Liver (tissue), 8 donors: ENCODE measurements at regions not wholly inside any gene's neighbourhood (a gene's known extent, or its start where the extent isn't known, plus 50 kb on each side); places are given as distances from the start of the nearest gene placed in this dataset.
"Not testable (repeated sequence)": the region's sequence is repeated elsewhere in the genome, so short reads cannot be mapped to it uniquely, and the experiment has no call there.

ENCODE experiments used
- DNase-seq: peaks from one replicate; pipeline ENCODE4 v3.0.0-alpha.2; 2017; ENCODE audit warnings: low spot score
- H3K27ac ChIP-seq, 2 donors: one replicate each; pipeline ENCODE4 v1.7.0; 2013; ENCODE audit warnings: inconsistent platforms in 2 of 2, low read length in 2 of 2, control low read depth in 1 of 2, low read depth in 1 of 2, mild to moderate bottlenecking in 1 of 2
- H3K27me3 ChIP-seq, 4 donors: one replicate each; pipeline versions ENCODE4 v1.6.1 to v1.7.0; 2013; ENCODE audit warnings: low read length in 3 of 4, inconsistent platforms in 1 of 4, mild to moderate bottlenecking in 1 of 4, moderate library complexity in 1 of 4; ENCODE audit not compliant: control insufficient read depth in 4 of 4, insufficient read depth in 4 of 4
- H3K36me3 ChIP-seq, 4 donors: one replicate each; pipeline versions ENCODE4 v1.6.1 to v1.7.0; 2013; ENCODE audit warnings: low read length in 3 of 4, mild to moderate bottlenecking in 3 of 4, low read depth in 1 of 4, moderate library complexity in 1 of 4; ENCODE audit not compliant: control insufficient read depth in 4 of 4, insufficient read depth in 3 of 4
- H3K4me1 ChIP-seq, 4 donors: one replicate each; pipeline versions ENCODE4 v1.6.1 to v1.7.0; 2013; ENCODE audit warnings: low read length in 3 of 4, mild to moderate bottlenecking in 3 of 4, moderate library complexity in 1 of 4; ENCODE audit not compliant: control insufficient read depth in 4 of 4, insufficient read depth in 4 of 4
- H3K4me3 ChIP-seq, 3 donors: one replicate each; pipeline versions ENCODE4 v1.6.1 to v1.7.0; 2013; ENCODE audit warnings: low read length in 3 of 3, control low read depth in 1 of 3, low read depth in 1 of 3, mild to moderate bottlenecking in 1 of 3
- H3K9ac ChIP-seq, 2 donors: one replicate each; pipeline ENCODE4 v1.7.0; 2013; ENCODE audit warnings: low read length in 2 of 2, mild to moderate bottlenecking in 2 of 2, moderate library complexity in 2 of 2, control low read depth in 1 of 2, low read depth in 1 of 2
- H3K9me3 ChIP-seq, 4 donors: one replicate each; pipeline versions ENCODE4 v1.6.1 to v1.7.0; 2013; ENCODE audit warnings: low read length in 3 of 4; ENCODE audit not compliant: control insufficient read depth in 4 of 4
- EGR1 ChIP-seq, 2 donors: IDR thresholded peaks; 2 replicates each; pipeline ENCODE4 v1.6.1; 2016 to 2018; ENCODE audit warnings: antibody characterized with exemption in 2 of 2, low read depth in 2 of 2
- FOXA1 ChIP-seq: IDR thresholded peaks from 2 replicates; pipeline ENCODE4 v1.6.1; 2016; ENCODE audit warnings: antibody characterized with exemption
- FOXA2 ChIP-seq: IDR thresholded peaks from 2 replicates; pipeline ENCODE4 v1.6.1; 2016; ENCODE audit warnings: antibody characterized with exemption
- GABPA ChIP-seq, 2 donors: IDR thresholded peaks in 1 of 2; conservative IDR thresholded peaks in 1 of 2; 2 replicates each; pipeline ENCODE4 v1.6.1; 2016; ENCODE audit warnings: antibody characterized with exemption in 2 of 2, mild to moderate bottlenecking in 1 of 2, moderate library complexity in 1 of 2
- HNF4G ChIP-seq: IDR thresholded peaks from 2 replicates; pipeline ENCODE4 v1.6.1; 2016; ENCODE audit warnings: antibody characterized with exemption
- JUND ChIP-seq, 2 donors: IDR thresholded peaks; 2 replicates each; pipeline ENCODE4 v1.6.1; 2016; ENCODE audit warnings: antibody characterized with exemption in 2 of 2
- NR2F2 ChIP-seq: IDR thresholded peaks from 2 replicates; pipeline ENCODE4 v1.6.1; 2016; ENCODE audit warnings: antibody characterized with exemption
- RAD21 ChIP-seq, 2 donors: IDR thresholded peaks; 2 replicates each; pipeline ENCODE4 v1.6.1; 2016; ENCODE audit warnings: antibody characterized with exemption in 2 of 2, mild to moderate bottlenecking in 2 of 2
- RXRA ChIP-seq, 2 donors: IDR thresholded peaks; 2 replicates each; pipeline ENCODE4 v1.6.1; 2017 to 2018; ENCODE audit warnings: antibody characterized with exemption in 2 of 2, mild to moderate bottlenecking in 1 of 2
- SP1 ChIP-seq: IDR thresholded peaks from 2 replicates; pipeline ENCODE4 v1.6.1; 2018; ENCODE audit warnings: antibody characterized with exemption, mild to moderate bottlenecking
- YY1 ChIP-seq: IDR thresholded peaks from 2 replicates; pipeline ENCODE4 v1.6.1; 2016; ENCODE audit warnings: antibody characterized with exemption, mild to moderate bottlenecking
- WGBS: extraction: QIAGEN DNeasy Blood & Tissue Kit; methylation state at CpG from one replicate; pipeline ENCODE4 v1.1.7; 2013; 5-methylcytosine and 5-hydroxymethylcytosine counted together
- TF ChIP-seq, protein P1 (sequence below): fragments of 150-350 bp; IDR thresholded peaks from 2 replicates; pipeline ENCODE4 v1.5.1; 2017; ENCODE audit warnings: improper control_type of control experiment, low read depth, low read length; ENCODE audit not compliant: missing input control
- TF ChIP-seq, protein P2 (sequence below): IDR thresholded peaks from 2 replicates; pipeline ENCODE4 v1.6.1; 2016; ENCODE audit warnings: antibody characterized with exemption
- TF ChIP-seq, protein P3 (sequence below): IDR thresholded peaks from 2 replicates; pipeline ENCODE4 v1.6.1; 2016; ENCODE audit warnings: antibody characterized with exemption
- donor health status: healthy.
- donor health status: healthy.
- donor health status: healthy.
- donor health status: healthy.
- donor health status: healthy.

DNA sequence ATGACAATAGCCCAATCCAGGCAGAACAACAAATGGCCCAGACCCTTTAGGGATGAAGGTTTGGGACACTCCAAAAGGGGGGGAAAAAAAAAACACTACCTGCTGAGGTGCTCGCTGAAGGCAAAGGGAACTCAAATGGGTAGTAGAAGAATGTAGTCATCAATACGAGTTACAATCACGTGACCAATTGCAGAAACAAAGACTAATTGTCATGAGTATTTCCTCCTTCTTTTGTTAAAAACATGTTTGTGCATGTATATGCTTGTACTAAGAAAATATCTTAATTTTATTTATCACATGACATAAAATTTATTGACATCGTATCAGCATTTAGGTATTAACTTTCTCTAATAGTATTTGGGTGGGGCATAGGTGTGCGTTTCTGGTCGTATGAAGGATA lies 743.5 kb downstream of the DNAH5 start:
- Histone ChIP-seq H3K9me3 (peaks cover 0 to 2% (median 0%) of the 10 kb centered on the region in 4 donors), H3K36me3 (no peaks in the 10 kb centered on the region), H3K4me1 (no peaks in the 10 kb centered on the region), H3K9ac (no peak overlapping the region), H3K4me3 (no peak overlapping the region), H3K27me3 (no peaks in the 10 kb centered on the region), H3K27ac (no peak overlapping the region)
- no peak for DNase-seq
- 84% methylated on average over 6 of the region's 6 CpGs for WGBS
- TF ChIP-seq JUND (IDR thresholded peaks at IDR 0.05) (no peak), EGR1 (IDR thresholded peaks at IDR 0.05; ENCODE audit: low read depth in 2 of 2) (no peak), SP1 (no peak), FOXA1 (no peak), GABPA (IDR thresholded peaks at IDR 0.05 in 1 of 2, conservative IDR thresholded peaks at IDR 0.05 in 1 of 2) (no peak), YY1 (no peak), RAD21 (IDR thresholded peaks at IDR 0.05) (no peak)
- TF ChIP-seq, protein P1, sequence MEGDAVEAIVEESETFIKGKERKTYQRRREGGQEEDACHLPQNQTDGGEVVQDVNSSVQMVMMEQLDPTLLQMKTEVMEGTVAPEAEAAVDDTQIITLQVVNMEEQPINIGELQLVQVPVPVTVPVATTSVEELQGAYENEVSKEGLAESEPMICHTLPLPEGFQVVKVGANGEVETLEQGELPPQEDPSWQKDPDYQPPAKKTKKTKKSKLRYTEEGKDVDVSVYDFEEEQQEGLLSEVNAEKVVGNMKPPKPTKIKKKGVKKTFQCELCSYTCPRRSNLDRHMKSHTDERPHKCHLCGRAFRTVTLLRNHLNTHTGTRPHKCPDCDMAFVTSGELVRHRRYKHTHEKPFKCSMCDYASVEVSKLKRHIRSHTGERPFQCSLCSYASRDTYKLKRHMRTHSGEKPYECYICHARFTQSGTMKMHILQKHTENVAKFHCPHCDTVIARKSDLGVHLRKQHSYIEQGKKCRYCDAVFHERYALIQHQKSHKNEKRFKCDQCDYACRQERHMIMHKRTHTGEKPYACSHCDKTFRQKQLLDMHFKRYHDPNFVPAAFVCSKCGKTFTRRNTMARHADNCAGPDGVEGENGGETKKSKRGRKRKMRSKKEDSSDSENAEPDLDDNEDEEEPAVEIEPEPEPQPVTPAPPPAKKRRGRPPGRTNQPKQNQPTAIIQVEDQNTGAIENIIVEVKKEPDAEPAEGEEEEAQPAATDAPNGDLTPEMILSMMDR, result no peak
- TF ChIP-seq, protein P2, sequence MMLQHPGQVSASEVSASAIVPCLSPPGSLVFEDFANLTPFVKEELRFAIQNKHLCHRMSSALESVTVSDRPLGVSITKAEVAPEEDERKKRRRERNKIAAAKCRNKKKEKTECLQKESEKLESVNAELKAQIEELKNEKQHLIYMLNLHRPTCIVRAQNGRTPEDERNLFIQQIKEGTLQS, result no peak

DNA sequence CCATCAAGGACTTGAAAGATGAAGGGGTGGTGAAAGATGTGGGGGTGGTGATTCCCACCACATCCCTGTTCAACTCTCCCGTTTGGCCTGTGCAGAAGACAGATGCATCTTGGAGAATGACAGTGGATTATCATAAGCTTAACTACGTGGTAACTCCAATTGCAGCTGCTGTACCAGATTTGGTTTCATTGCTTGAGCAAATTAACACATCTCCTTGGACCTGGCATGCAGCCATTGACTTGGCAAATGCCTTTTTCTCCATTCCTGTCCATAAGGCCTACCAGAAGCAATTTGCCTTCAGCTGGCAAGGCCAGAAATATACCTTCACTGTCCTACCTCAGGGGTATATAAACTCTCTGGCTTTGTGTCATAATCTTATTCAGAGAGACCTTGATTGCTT lies 746.3 kb downstream of the DNAH5 start:
- not testable (repeated sequence) for DNase-seq, H3K4me1 ChIP-seq, H3K9ac ChIP-seq, H3K9me3 ChIP-seq, H3K27ac ChIP-seq, H3K4me3 ChIP-seq, H3K36me3 ChIP-seq, H3K27me3 ChIP-seq
- WGBS, result 56% methylated on average over 2 of the region's 2 CpGs

DNA sequence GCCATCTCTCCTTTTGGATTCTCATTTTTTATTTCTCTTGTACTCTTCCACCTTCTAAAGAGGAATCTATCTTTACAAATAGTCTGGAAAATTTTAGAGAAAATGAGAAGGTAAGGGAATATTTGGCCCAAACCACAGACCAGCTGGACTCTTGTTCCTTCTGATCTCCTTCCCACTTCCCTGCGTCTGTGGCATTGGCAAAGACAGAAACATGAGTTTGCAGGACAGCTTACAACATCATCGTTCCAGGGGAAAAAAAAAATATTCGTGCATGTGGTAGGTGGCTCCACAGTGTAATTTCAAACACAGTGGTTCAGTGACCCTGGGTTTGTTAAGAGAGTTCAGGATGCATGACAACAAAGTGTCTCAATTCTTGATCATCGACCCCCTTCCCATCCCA lies 755.0 kb downstream of the DNAH5 start:
- DNase-seq, result no peak
- Histone ChIP-seq H3K9ac (no peak overlapping the region), H3K36me3 (no peaks in the 10 kb centered on the region), H3K27me3 (no peaks in the 10 kb centered on the region), H3K4me3 (no peak overlapping the region), H3K27ac (no peak overlapping the region), H3K9me3 (no peaks in the 10 kb centered on the region), H3K4me1 (no peaks in the 10 kb centered on the region)
- no peak for TF ChIP-seq YY1
- no peak for TF ChIP-seq SP1
- no peak for TF ChIP-seq HNF4G
- no peak for TF ChIP-seq EGR1 (IDR thresholded peaks at IDR 0.05; ENCODE audit: low read depth in 2 of 2)
- TF ChIP-seq, protein P1, result no peak
- no peak for TF ChIP-seq FOXA1
- TF ChIP-seq, protein P3, sequence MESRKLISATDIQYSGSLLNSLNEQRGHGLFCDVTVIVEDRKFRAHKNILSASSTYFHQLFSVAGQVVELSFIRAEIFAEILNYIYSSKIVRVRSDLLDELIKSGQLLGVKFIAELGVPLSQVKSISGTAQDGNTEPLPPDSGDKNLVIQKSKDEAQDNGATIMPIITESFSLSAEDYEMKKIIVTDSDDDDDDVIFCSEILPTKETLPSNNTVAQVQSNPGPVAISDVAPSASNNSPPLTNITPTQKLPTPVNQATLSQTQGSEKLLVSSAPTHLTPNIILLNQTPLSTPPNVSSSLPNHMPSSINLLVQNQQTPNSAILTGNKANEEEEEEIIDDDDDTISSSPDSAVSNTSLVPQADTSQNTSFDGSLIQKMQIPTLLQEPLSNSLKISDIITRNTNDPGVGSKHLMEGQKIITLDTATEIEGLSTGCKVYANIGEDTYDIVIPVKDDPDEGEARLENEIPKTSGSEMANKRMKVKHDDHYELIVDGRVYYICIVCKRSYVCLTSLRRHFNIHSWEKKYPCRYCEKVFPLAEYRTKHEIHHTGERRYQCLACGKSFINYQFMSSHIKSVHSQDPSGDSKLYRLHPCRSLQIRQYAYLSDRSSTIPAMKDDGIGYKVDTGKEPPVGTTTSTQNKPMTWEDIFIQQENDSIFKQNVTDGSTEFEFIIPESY, result no peak
- no peak for TF ChIP-seq RXRA (IDR thresholded peaks at IDR 0.05)
- no peak for TF ChIP-seq GABPA (IDR thresholded peaks at IDR 0.05 in 1 of 2, conservative IDR thresholded peaks at IDR 0.05 in 1 of 2)
- TF ChIP-seq FOXA2, result no peak
- no peak for TF ChIP-seq NR2F2
- 50% methylated on average over 4 of the region's 4 CpGs for WGBS
